HCT116 (cell line): ENCODE measurements at regions not wholly inside any gene's neighbourhood (a gene's known extent, or its start where the extent isn't known, plus 50 kb on each side); places are given as distances from the start of the nearest gene placed in this dataset.

ENCODE experiments used
- ELF1 ChIP-seq: IDR thresholded peaks from 2 replicates; pipeline ENCODE4 v1.6.1; 2012; ENCODE audit warnings: low read depth, borderline replicate concordance
- JUND ChIP-seq: IDR thresholded peaks from 2 replicates; pipeline ENCODE4 v1.6.1; 2012
- POLR2AphosphoS5 ChIP-seq: IDR thresholded peaks from 2 replicates; pipeline ENCODE4 v1.6.1; 2011; ENCODE audit warnings: mild to moderate bottlenecking, low read depth, low read length, moderate library complexity
- TF ChIP-seq, protein P1 (sequence below): IDR thresholded peaks from 2 replicates; pipeline ENCODE4 v1.6.1; 2012

DNA sequence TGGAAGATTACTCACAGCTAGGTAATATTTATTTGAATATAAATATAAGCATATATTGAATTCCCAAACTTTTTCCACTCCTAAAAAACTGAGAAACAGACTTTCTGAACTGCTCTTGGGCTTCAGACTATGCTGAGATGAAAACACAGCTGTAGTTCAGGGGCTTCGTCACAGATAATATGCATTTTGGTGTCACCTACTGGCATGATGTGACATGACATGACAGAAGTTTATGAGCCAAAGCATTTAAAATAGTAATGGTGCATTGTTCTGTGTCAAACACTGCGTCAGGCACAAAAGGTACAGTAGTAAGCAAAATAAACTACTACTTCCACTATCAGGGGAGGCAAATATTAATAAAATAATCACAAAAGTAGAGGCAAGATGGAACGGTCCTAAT is 171.3 kb downstream of the BTC start:
- TF ChIP-seq JUND (no peak), POLR2AphosphoS5 (no peak), ELF1 (no peak)
- TF ChIP-seq, protein P1, sequence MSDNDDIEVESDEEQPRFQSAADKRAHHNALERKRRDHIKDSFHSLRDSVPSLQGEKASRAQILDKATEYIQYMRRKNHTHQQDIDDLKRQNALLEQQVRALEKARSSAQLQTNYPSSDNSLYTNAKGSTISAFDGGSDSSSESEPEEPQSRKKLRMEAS = no peak
